ENCODE measurements at regions not wholly inside any gene's neighbourhood (a gene's known extent, or its start where the extent isn't known, plus 50 kb on each side); places are given as distances from the start of the nearest gene placed in this dataset.
"Not testable (repeated sequence)": the region's sequence is repeated elsewhere in the genome, so short reads cannot be mapped to it uniquely, and the experiment has no call there.

GRCh38 chr5:164303646-164304215 lies 798.3 kb downstream of the MAT2B start:
- Histone ChIP-seq H3K36me3 (replicated peaks; ENCODE audit: control insufficient read depth, insufficient read depth, low read length) (no peaks in the 10 kb centered on the region), H3K4me3 (ENCODE audit: insufficient read depth, low read depth, low read length) (no peak overlapping the region), H3K27me3 (ENCODE audit: control insufficient read depth, insufficient read depth, low read length) (no peaks in the 10 kb centered on the region)
- DNase-seq = no peak

- no peaks in the 10 kb centered on the region for H3K36me3 ChIP-seq (replicated peaks; ENCODE audit: control insufficient read depth, insufficient read depth, low read length)
Observed at GRCh38 chr5:164306662-164307061, 801.2 kb downstream of the MAT2B start.

GRCh38 chr5:164312801-164313200 lies 807.4 kb downstream of the MAT2B start:
- DNase-seq = no peak
- no peak overlapping the region for H3K4me3 ChIP-seq (ENCODE audit: insufficient read depth, low read depth, low read length)
- H3K36me3 ChIP-seq (replicated peaks; ENCODE audit: control insufficient read depth, insufficient read depth, low read length) = no peaks in the 10 kb centered on the region
- H3K27me3 ChIP-seq (ENCODE audit: control insufficient read depth, insufficient read depth, low read length) = no peaks in the 10 kb centered on the region

More at GRCh38 chr5:164306662-164307061, 801.2 kb downstream of the MAT2B start:
- DNase-seq = no peak
- Histone ChIP-seq H3K4me3 (ENCODE audit: insufficient read depth, low read depth, low read length) (no peak overlapping the region), H3K27me3 (ENCODE audit: control insufficient read depth, insufficient read depth, low read length) (no peaks in the 10 kb centered on the region)

GRCh38 chr5:164317676-164318075 lies 812.3 kb downstream of the MAT2B start:
- H3K27me3 ChIP-seq (ENCODE audit: control insufficient read depth, insufficient read depth, low read length) = no peaks in the 10 kb centered on the region

GRCh38 chr5:164319161-164319560 lies 813.7 kb downstream of the MAT2B start:
- Histone ChIP-seq H3K4me3 (ENCODE audit: insufficient read depth, low read depth, low read length) (no peak overlapping the region), H3K27me3 (ENCODE audit: control insufficient read depth, insufficient read depth, low read length) (no peaks in the 10 kb centered on the region), H3K36me3 (replicated peaks; ENCODE audit: control insufficient read depth, insufficient read depth, low read length) (no peaks in the 10 kb centered on the region)
- DNase-seq = no peak

More at GRCh38 chr5:164317676-164318075, 812.3 kb downstream of the MAT2B start:
- no peaks in the 10 kb centered on the region for H3K36me3 ChIP-seq (replicated peaks; ENCODE audit: control insufficient read depth, insufficient read depth, low read length)
- H3K4me3 ChIP-seq (ENCODE audit: insufficient read depth, low read depth, low read length) = no peak overlapping the region
- DNase-seq = no peak

- no peak for DNase-seq
- Histone ChIP-seq H3K4me3 (ENCODE audit: insufficient read depth, low read depth, low read length) (no peak overlapping the region), H3K36me3 (replicated peaks; ENCODE audit: control insufficient read depth, insufficient read depth, low read length) (no peaks in the 10 kb centered on the region), H3K27me3 (ENCODE audit: control insufficient read depth, insufficient read depth, low read length) (no peaks in the 10 kb centered on the region)
Observed at GRCh38 chr5:164324239-164324638, 818.8 kb downstream of the MAT2B start.

- no peak for DNase-seq
- no peak overlapping the region for H3K4me3 ChIP-seq (ENCODE audit: insufficient read depth, low read depth, low read length)
Observed at GRCh38 chr5:164326219-164326618, 820.8 kb downstream of the MAT2B start.

GRCh38 chr5:164327166-164327565 lies 821.7 kb downstream of the MAT2B start:
- not testable (repeated sequence) for H3K4me3 ChIP-seq (ENCODE audit: insufficient read depth, low read depth, low read length); H3K36me3 ChIP-seq (replicated peaks; ENCODE audit: control insufficient read depth, insufficient read depth, low read length); DNase-seq; H3K27me3 ChIP-seq (ENCODE audit: control insufficient read depth, insufficient read depth, low read length)

More at GRCh38 chr5:164326219-164326618, 820.8 kb downstream of the MAT2B start:
- H3K36me3 ChIP-seq (replicated peaks; ENCODE audit: control insufficient read depth, insufficient read depth, low read length) = no peaks in the 10 kb centered on the region
- H3K27me3 ChIP-seq (ENCODE audit: control insufficient read depth, insufficient read depth, low read length) = no peaks in the 10 kb centered on the region

- H3K27me3 ChIP-seq (ENCODE audit: control insufficient read depth, insufficient read depth, low read length) = no peaks in the 10 kb centered on the region
- H3K36me3 ChIP-seq (replicated peaks; ENCODE audit: control insufficient read depth, insufficient read depth, low read length) = no peaks in the 10 kb centered on the region
Observed at GRCh38 chr5:164332349-164333196, 827.2 kb downstream of the MAT2B start.

GRCh38 chr5:164335837-164336236 lies 830.4 kb downstream of the MAT2B start:
- H3K36me3 ChIP-seq (replicated peaks; ENCODE audit: control insufficient read depth, insufficient read depth, low read length) = no peaks in the 10 kb centered on the region
- H3K27me3 ChIP-seq (ENCODE audit: control insufficient read depth, insufficient read depth, low read length) = no peaks in the 10 kb centered on the region
- no peak overlapping the region for H3K4me3 ChIP-seq (ENCODE audit: insufficient read depth, low read depth, low read length)
- no peak for DNase-seq

More at GRCh38 chr5:164332349-164333196, 827.2 kb downstream of the MAT2B start:
- H3K4me3 ChIP-seq (ENCODE audit: insufficient read depth, low read depth, low read length) = no peak overlapping the region
- DNase-seq = no peak

GRCh38 chr5:164336276-164336675 lies 830.9 kb downstream of the MAT2B start:
- no peaks in the 10 kb centered on the region for H3K27me3 ChIP-seq (ENCODE audit: control insufficient read depth, insufficient read depth, low read length)
- no peak overlapping the region for H3K4me3 ChIP-seq (ENCODE audit: insufficient read depth, low read depth, low read length)
- no peak for DNase-seq
- no peaks in the 10 kb centered on the region for H3K36me3 ChIP-seq (replicated peaks; ENCODE audit: control insufficient read depth, insufficient read depth, low read length)

GRCh38 chr5:164336906-164337305 lies 831.5 kb downstream of the MAT2B start:
- H3K36me3 ChIP-seq (replicated peaks; ENCODE audit: control insufficient read depth, insufficient read depth, low read length) = no peaks in the 10 kb centered on the region
- DNase-seq = no peak

GRCh38 chr5:164341056-164341619 lies 835.7 kb downstream of the MAT2B start:
- H3K36me3 ChIP-seq (replicated peaks; ENCODE audit: control insufficient read depth, insufficient read depth, low read length) = no peaks in the 10 kb centered on the region
- no peak for DNase-seq
- no peak overlapping the region for H3K4me3 ChIP-seq (ENCODE audit: insufficient read depth, low read depth, low read length)
- no peaks in the 10 kb centered on the region for H3K27me3 ChIP-seq (ENCODE audit: control insufficient read depth, insufficient read depth, low read length)

More at GRCh38 chr5:164336906-164337305, 831.5 kb downstream of the MAT2B start:
- H3K27me3 ChIP-seq (ENCODE audit: control insufficient read depth, insufficient read depth, low read length) = no peaks in the 10 kb centered on the region
- no peak overlapping the region for H3K4me3 ChIP-seq (ENCODE audit: insufficient read depth, low read depth, low read length)

- no peak for DNase-seq
- Histone ChIP-seq H3K27me3 (ENCODE audit: control insufficient read depth, insufficient read depth, low read length) (no peaks in the 10 kb centered on the region), H3K36me3 (replicated peaks; ENCODE audit: control insufficient read depth, insufficient read depth, low read length) (no peaks in the 10 kb centered on the region), H3K4me3 (ENCODE audit: insufficient read depth, low read depth, low read length) (no peak overlapping the region)
Observed at GRCh38 chr5:164345173-164345849, 839.9 kb downstream of the MAT2B start.
